ENCODE measurements at regions not wholly inside any gene's neighbourhood (a gene's known extent, or its start where the extent isn't known, plus 50 kb on each side); places are given as distances from the start of the nearest gene placed in this dataset.

- TF ChIP-seq EZH2phosphoT487 (IDR thresholded peaks at IDR 0.05; ENCODE audit: insufficient read depth, low read depth), result no peak
- TF ChIP-seq EZH2 (IDR thresholded peaks at IDR 0.05; ENCODE audit: insufficient read depth, poor library complexity, severe bottlenecking), result no peak
Observed at GRCh38 chr3:20857636-20858035, 671.6 kb upstream of the SGO1 start.
